ENCODE measurements at regions not wholly inside any gene's neighbourhood (a gene's known extent, or its start where the extent isn't known, plus 50 kb on each side); places are given as distances from the start of the nearest gene placed in this dataset.

DNA sequence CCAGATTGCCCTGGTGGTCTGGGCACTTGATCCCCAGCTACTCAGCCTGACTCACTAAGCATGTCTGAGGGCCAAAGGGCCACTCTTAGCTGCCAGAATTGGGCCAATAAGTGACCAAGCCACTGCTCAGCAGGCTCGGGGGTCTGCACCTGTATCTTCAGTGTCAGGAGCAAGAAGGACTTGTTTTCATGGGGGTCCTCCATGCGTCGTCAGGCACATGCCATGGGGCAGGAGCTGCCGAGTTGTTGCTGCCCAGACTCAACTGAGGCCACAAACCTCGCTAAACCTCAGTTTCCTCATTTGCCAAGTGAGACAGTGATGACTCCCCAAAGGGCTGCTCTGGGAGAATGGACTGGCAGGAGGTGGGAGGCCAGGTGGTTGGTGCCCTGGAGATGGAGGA lies 158.6 kb upstream of the GDF10 start:
- POLR2A ChIA-PET, result no interaction called here
- DNase-seq (ENCODE audit: extremely low spot score), result no peak
- TF ChIP-seq, protein P1, sequence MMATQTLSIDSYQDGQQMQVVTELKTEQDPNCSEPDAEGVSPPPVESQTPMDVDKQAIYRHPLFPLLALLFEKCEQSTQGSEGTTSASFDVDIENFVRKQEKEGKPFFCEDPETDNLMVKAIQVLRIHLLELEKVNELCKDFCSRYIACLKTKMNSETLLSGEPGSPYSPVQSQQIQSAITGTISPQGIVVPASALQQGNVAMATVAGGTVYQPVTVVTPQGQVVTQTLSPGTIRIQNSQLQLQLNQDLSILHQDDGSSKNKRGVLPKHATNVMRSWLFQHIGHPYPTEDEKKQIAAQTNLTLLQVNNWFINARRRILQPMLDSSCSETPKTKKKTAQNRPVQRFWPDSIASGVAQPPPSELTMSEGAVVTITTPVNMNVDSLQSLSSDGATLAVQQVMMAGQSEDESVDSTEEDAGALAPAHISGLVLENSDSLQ (IDR thresholded peaks at IDR 0.05), result no peak
- CTCF ChIA-PET, result no interaction called here

DNA sequence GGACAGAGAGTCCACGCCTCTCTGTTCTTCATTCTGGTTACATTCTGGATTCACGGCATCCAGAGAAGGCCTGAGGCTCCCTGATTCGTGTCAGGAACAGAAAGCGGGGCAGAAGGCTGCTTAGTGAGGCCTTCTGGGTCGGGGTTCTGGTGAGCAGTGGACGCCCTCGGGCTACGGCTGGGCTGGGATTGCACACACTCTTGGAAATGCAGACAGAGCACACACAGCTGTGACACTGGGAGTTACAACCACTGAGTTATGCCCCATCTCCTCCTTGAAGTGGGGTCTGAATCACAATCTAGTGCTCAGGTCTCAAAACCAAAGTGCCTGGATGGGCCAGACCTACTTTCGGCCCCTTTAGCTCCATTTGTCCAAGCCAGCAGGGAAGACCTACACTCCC lies 156.9 kb upstream of the GDF10 start:
- TF ChIP-seq ARNT (IDR thresholded peaks at IDR 0.05) (no peak), FOXM1 (IDR thresholded peaks at IDR 0.05; ENCODE audit: borderline replicate concordance) (no peak)
- CTCF ChIA-PET, result interaction anchor here (0.8 kb wide), 1 partner anchor 9 kb away, joined by 3 read pairs; no protein-coding TSS in a partner anchor
- POLR2A ChIA-PET, result no interaction called here
- DNase-seq (ENCODE audit: extremely low spot score), result no peak

DNA sequence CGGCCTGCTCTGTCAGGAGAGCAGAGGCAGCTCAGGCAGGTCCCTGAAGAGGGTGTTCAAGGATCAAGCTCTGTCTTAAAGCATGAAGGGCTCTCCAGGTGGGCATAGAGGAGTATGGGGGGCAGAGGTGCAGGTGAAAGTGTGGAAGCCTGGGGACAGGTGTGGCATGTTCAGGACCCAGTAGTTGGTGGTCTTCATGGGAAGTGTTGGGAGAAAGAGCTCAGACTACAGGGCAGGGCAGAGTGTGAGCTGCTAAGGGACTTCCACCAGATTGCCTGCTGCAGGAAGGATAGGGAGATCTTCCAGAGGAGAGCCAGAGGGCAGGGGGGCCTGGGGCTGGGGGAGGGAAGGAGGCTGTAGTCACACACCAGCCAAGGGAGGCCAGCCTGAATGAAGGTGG lies 156.5 kb upstream of the GDF10 start:
- ChIA-PET CTCF (interaction anchor here (0.8 kb wide), 1 partner anchor 9 kb away, joined by 3 read pairs; no protein-coding TSS in a partner anchor), POLR2A (no interaction called here)
- DNase-seq (ENCODE audit: extremely low spot score), result no peak
- TF ChIP-seq FOXK2 (IDR thresholded peaks at IDR 0.05) (no peak), FOXA1 (IDR thresholded peaks at IDR 0.05) (no peak), SP1 (IDR thresholded peaks at IDR 0.05) (no peak), FOXM1 (IDR thresholded peaks at IDR 0.05; ENCODE audit: borderline replicate concordance) (no peak), ZNF384 (IDR thresholded peaks at IDR 0.05) (no peak), SUZ12 (IDR thresholded peaks at IDR 0.05) (no peak), NFRKB (IDR thresholded peaks at IDR 0.05) (no peak), BHLHE40 (IDR thresholded peaks at IDR 0.05; ENCODE audit: borderline replicate concordance) (no peak), HDGF (IDR thresholded peaks at IDR 0.05; ENCODE audit: borderline replicate concordance) (no peak), LEF1 (IDR thresholded peaks at IDR 0.05; ENCODE audit: borderline replicate concordance) (no peak), ELF4 (IDR thresholded peaks at IDR 0.05) (no peak), CTBP1 (IDR thresholded peaks at IDR 0.05; ENCODE audit: borderline replicate concordance) (no peak), ARNT (IDR thresholded peaks at IDR 0.05) (no peak), L3MBTL2 (conservative IDR thresholded peaks at IDR 0.05) (no peak), TARDBP (IDR thresholded peaks at IDR 0.05) (no peak)
- TF ChIP-seq, protein P1 (IDR thresholded peaks at IDR 0.05), result no peak

DNA sequence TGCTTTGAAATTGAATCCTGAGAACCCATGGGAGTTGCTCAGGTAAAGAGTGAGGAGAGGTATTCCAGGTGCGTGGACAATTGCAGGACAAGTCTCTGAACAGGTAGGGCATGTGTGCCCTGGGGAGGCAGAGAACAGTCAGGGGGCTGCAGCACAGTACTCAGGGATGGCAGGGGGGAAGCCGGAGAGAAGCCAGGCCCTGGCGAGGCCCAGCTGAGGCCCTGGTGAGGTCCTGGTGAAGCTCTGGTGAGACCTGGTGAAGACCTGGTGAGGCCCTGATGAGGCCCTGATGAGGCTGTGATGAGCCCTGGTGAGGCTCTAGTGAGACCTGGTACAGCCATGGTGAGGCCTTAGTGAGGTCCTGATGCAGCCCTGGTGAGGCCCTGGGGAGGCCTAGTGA lies 155.5 kb upstream of the GDF10 start:
- POLR2A ChIA-PET, result no interaction called here
- TF ChIP-seq FOXK2 (IDR thresholded peaks at IDR 0.05), result no peak
- no peak for TF ChIP-seq SP1 (IDR thresholded peaks at IDR 0.05)
- TF ChIP-seq ARNT (IDR thresholded peaks at IDR 0.05), result no peak
- no peak for TF ChIP-seq LEF1 (IDR thresholded peaks at IDR 0.05; ENCODE audit: borderline replicate concordance)
- TF ChIP-seq FOXM1 (IDR thresholded peaks at IDR 0.05; ENCODE audit: borderline replicate concordance), result no peak
- TF ChIP-seq TARDBP (IDR thresholded peaks at IDR 0.05), result no peak
- no peak for TF ChIP-seq ZNF384 (IDR thresholded peaks at IDR 0.05)
- TF ChIP-seq SUZ12 (IDR thresholded peaks at IDR 0.05), result no peak
- no peak for TF ChIP-seq BHLHE40 (IDR thresholded peaks at IDR 0.05; ENCODE audit: borderline replicate concordance)
- TF ChIP-seq, protein P1 (IDR thresholded peaks at IDR 0.05), result no peak
- TF ChIP-seq L3MBTL2 (conservative IDR thresholded peaks at IDR 0.05), result no peak
- no peak for TF ChIP-seq CTBP1 (IDR thresholded peaks at IDR 0.05; ENCODE audit: borderline replicate concordance)
- TF ChIP-seq ELF4 (IDR thresholded peaks at IDR 0.05), result no peak
- TF ChIP-seq NFRKB (IDR thresholded peaks at IDR 0.05), result no peak
- TF ChIP-seq HDGF (IDR thresholded peaks at IDR 0.05; ENCODE audit: borderline replicate concordance), result no peak
- TF ChIP-seq FOXA1 (IDR thresholded peaks at IDR 0.05), result no peak
- no peak for DNase-seq (ENCODE audit: extremely low spot score)
- CTCF ChIA-PET, result no interaction called here

DNA sequence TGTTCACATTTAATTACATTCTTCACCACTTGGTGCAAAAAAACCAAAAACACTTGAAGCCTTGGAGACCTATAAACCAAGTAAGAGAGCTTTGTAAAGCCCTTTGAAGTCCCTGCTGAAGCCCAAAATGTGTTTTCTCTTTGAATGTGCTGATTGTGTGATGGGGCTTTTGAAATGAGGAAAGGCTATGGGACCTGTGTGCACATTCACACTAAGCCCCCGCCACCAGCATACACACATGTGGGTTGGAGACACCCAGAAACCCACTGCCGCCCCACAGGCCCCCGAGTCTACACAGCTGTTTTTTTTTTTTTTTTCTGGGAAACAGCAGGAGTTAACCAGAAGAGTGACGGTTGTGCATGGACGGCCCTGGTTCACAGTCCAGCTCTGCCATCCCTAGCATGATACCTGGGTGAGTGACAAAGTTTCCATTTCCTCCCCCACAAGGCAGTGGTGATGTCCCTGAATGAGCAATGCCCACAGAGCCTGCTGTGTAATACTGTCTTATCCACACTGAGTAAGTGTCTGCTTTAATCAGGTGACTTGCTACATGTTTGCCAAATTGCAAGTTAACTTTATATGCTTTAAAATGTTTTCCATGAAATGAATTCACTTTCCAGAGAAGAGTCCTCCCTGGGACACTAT lies 154.6 kb upstream of the GDF10 start:
- TF ChIP-seq FOXM1 (IDR thresholded peaks at IDR 0.05; ENCODE audit: borderline replicate concordance) (no peak), BHLHE40 (IDR thresholded peaks at IDR 0.05; ENCODE audit: borderline replicate concordance) (no peak), ZNF384 (IDR thresholded peaks at IDR 0.05) (no peak), NFRKB (IDR thresholded peaks at IDR 0.05) (no peak), ELF4 (IDR thresholded peaks at IDR 0.05) (no peak), LEF1 (IDR thresholded peaks at IDR 0.05; ENCODE audit: borderline replicate concordance) (no peak), FOXK2 (IDR thresholded peaks at IDR 0.05) (no peak), L3MBTL2 (conservative IDR thresholded peaks at IDR 0.05) (no peak), FOXA1 (IDR thresholded peaks at IDR 0.05) (no peak), ARNT (IDR thresholded peaks at IDR 0.05) (no peak), TARDBP (IDR thresholded peaks at IDR 0.05) (no peak)
- TF ChIP-seq, protein P1 (IDR thresholded peaks at IDR 0.05), result no peak
- CTCF ChIA-PET, result interaction anchor here (0.6 kb wide), 1 partner anchor 25 kb away, joined by 3 read pairs; no protein-coding TSS in a partner anchor
- POLR2A ChIA-PET, result no interaction called here
- DNase-seq (ENCODE audit: extremely low spot score), result no peak

DNA sequence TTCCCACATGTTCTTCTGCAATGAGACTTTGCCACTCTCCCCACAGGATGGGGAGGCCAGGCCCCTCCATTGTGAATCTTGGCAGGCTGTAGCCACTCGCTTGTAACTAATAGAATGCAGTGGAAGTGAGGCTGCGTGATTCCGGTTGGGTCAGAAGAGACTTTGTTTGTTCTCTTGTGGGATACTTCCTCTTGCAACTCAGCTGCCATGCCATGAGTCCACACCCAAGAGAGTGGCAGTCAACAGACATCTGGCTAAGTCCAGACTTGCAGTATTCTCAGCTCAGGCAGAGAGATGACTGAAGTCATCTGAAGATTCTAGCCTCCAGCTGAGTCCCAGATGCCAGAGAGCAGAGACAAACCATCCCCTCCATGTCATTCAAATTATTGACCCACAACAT lies 153.4 kb upstream of the GDF10 start:
- no peak for DNase-seq (ENCODE audit: extremely low spot score)
- ChIA-PET CTCF (no interaction called here), POLR2A (no interaction called here)
- no peak for TF ChIP-seq BHLHE40 (IDR thresholded peaks at IDR 0.05; ENCODE audit: borderline replicate concordance)
- TF ChIP-seq SUZ12 (IDR thresholded peaks at IDR 0.05), result no peak
- TF ChIP-seq ZNF384 (IDR thresholded peaks at IDR 0.05), result no peak
- no peak for TF ChIP-seq L3MBTL2 (conservative IDR thresholded peaks at IDR 0.05)
- TF ChIP-seq LEF1 (IDR thresholded peaks at IDR 0.05; ENCODE audit: borderline replicate concordance), result no peak
- no peak for TF ChIP-seq SP1 (IDR thresholded peaks at IDR 0.05)
- TF ChIP-seq TARDBP (IDR thresholded peaks at IDR 0.05), result no peak
- no peak for TF ChIP-seq ARNT (IDR thresholded peaks at IDR 0.05)
- TF ChIP-seq, protein P1 (IDR thresholded peaks at IDR 0.05), result no peak
- no peak for TF ChIP-seq CTBP1 (IDR thresholded peaks at IDR 0.05; ENCODE audit: borderline replicate concordance)

Measured in HEK293T (cell line).